ENCODE measurements at regions not wholly inside any gene's neighbourhood (a gene's known extent, or its start where the extent isn't known, plus 50 kb on each side); places are given as distances from the start of the nearest gene placed in this dataset.

DNA sequence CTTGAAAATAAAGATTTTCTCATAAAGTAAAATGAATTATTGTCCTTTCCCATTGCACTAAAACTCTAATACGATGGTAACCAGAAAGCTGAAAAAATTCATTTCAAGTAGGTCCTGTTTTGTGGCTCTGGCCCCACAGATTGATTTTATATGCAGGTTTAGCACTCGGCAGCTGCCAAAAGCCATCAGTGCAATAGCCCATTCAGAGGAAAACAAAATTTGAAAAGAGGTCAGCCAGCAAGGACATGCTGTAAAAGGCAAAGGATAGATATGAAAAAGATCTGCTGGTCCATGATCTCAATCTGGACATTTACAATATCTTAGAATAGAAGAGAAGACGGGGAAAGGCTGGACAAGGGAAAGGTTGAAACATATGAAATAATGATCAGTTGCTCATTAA is 414.8 kb upstream of the NOVA1 start:
- Histone ChIP-seq H3K4me3 (ENCODE audit: low read depth in 1 of 2, low read length in 2 of 2) (no peak overlapping the region), H3K27me3 (ENCODE audit: insufficient read depth, low read length, poor library complexity) (no peaks in the 10 kb centered on the region), H3K9ac (ENCODE audit: low read depth, low read length) (no peak overlapping the region), H2AFZ (ENCODE audit: low read depth, low read length) (no peak overlapping the region), H3K9me3 (ENCODE audit: insufficient read depth, low read length, severe bottlenecking) (no peaks in the 10 kb centered on the region), H3K4me2 (ENCODE audit: insufficient read depth, low read length) (no peak overlapping the region), H4K20me1 (ENCODE audit: insufficient read depth, low read length) (no peaks in the 10 kb centered on the region), H3K36me3 (ENCODE audit: insufficient read depth, low read length) (no peaks in the 10 kb centered on the region), H3K4me1 (ENCODE audit: insufficient read depth, low read length) (no peaks in the 10 kb centered on the region), H3K27ac (ENCODE audit: low read length) (no peak overlapping the region), H3K79me2 (ENCODE audit: insufficient read depth, low read length) (no peaks in the 10 kb centered on the region)
- no peak for DNase-seq
- no peak for ATAC-seq (ENCODE audit: insufficient read depth, low read depth)
- TF ChIP-seq CTCF (IDR thresholded peaks at IDR 0.05; ENCODE audit: borderline replicate concordance, extremely low read depth, low read length, poor library complexity, severe bottlenecking) (no peak), EZH2 (IDR thresholded peaks at IDR 0.05; ENCODE audit: borderline replicate concordance, low read depth, low read length, severe bottlenecking) (no peak)

GRCh38 chr14:27013678-27014077 is 415.8 kb upstream of the NOVA1 start:
- TF ChIP-seq CTCF (IDR thresholded peaks at IDR 0.05; ENCODE audit: borderline replicate concordance, extremely low read depth, low read length, poor library complexity, severe bottlenecking) = no peak
- no peak for TF ChIP-seq EZH2 (IDR thresholded peaks at IDR 0.05; ENCODE audit: borderline replicate concordance, low read depth, low read length, severe bottlenecking)
- Histone ChIP-seq H4K20me1 (ENCODE audit: insufficient read depth, low read length) (no peaks in the 10 kb centered on the region), H3K4me1 (ENCODE audit: insufficient read depth, low read length) (no peaks in the 10 kb centered on the region), H3K27ac (ENCODE audit: low read length) (no peak overlapping the region), H3K9ac (ENCODE audit: low read depth, low read length) (no peak overlapping the region), H3K9me3 (ENCODE audit: insufficient read depth, low read length, severe bottlenecking) (no peaks in the 10 kb centered on the region), H2AFZ (ENCODE audit: low read depth, low read length) (no peak overlapping the region), H3K4me3 (ENCODE audit: low read depth in 1 of 2, low read length in 2 of 2) (no peak overlapping the region), H3K79me2 (ENCODE audit: insufficient read depth, low read length) (no peaks in the 10 kb centered on the region), H3K4me2 (ENCODE audit: insufficient read depth, low read length) (no peak overlapping the region), H3K36me3 (ENCODE audit: insufficient read depth, low read length) (no peaks in the 10 kb centered on the region), H3K27me3 (ENCODE audit: insufficient read depth, low read length, poor library complexity) (no peaks in the 10 kb centered on the region)
- ATAC-seq (ENCODE audit: insufficient read depth, low read depth) (no peak), DNase-seq (no peak)

- Histone ChIP-seq H3K9ac (ENCODE audit: low read depth, low read length) (no peak overlapping the region), H3K36me3 (ENCODE audit: insufficient read depth, low read length) (no peaks in the 10 kb centered on the region), H4K20me1 (ENCODE audit: insufficient read depth, low read length) (no peaks in the 10 kb centered on the region), H3K27ac (ENCODE audit: low read length) (no peak overlapping the region), H3K4me2 (ENCODE audit: insufficient read depth, low read length) (no peak overlapping the region), H3K79me2 (ENCODE audit: insufficient read depth, low read length) (no peaks in the 10 kb centered on the region), H2AFZ (ENCODE audit: low read depth, low read length) (no peak overlapping the region), H3K27me3 (ENCODE audit: insufficient read depth, low read length, poor library complexity) (no peaks in the 10 kb centered on the region), H3K9me3 (ENCODE audit: insufficient read depth, low read length, severe bottlenecking) (no peaks in the 10 kb centered on the region), H3K4me3 (ENCODE audit: low read depth in 1 of 2, low read length in 2 of 2) (no peak overlapping the region), H3K4me1 (ENCODE audit: insufficient read depth, low read length) (no peaks in the 10 kb centered on the region)
- TF ChIP-seq CTCF (IDR thresholded peaks at IDR 0.05; ENCODE audit: borderline replicate concordance, extremely low read depth, low read length, poor library complexity, severe bottlenecking) (no peak), EZH2 (IDR thresholded peaks at IDR 0.05; ENCODE audit: borderline replicate concordance, low read depth, low read length, severe bottlenecking) (no peak)
- ATAC-seq (ENCODE audit: insufficient read depth, low read depth) (no peak), DNase-seq (no peak)
These were observed 417.2 kb upstream of the NOVA1 start for GRCh38 chr14:27015065-27015464.

DNA sequence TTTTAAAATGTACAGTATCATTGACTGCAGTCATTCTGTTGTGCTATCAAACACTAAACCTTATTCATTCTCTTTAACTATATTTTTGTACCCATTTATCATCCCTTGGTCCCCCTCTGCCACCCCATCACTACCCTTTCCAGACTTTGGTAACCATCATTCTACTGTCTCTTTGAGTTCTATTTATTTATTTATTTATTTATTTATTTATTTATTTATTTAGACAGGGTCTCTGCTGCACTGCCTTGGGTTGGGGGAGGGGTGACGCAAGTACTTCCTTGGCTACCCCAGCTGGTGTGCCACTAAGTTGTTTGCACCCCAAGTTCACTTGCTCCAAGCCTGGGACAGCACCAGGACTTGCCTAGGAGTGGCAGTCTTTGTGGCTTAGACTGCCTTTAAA is 427.8 kb upstream of the NOVA1 start:
- Histone ChIP-seq H3K9ac (ENCODE audit: low read depth, low read length) (no peak overlapping the region), H3K4me2 (ENCODE audit: insufficient read depth, low read length) (no peak overlapping the region), H3K9me3 (ENCODE audit: insufficient read depth, low read length, severe bottlenecking) (no peaks in the 10 kb centered on the region), H3K79me2 (ENCODE audit: insufficient read depth, low read length) (no peaks in the 10 kb centered on the region), H2AFZ (ENCODE audit: low read depth, low read length) (no peak overlapping the region), H4K20me1 (ENCODE audit: insufficient read depth, low read length) (no peaks in the 10 kb centered on the region), H3K36me3 (ENCODE audit: insufficient read depth, low read length) (no peaks in the 10 kb centered on the region), H3K27ac (ENCODE audit: low read length) (no peak overlapping the region), H3K4me1 (ENCODE audit: insufficient read depth, low read length) (no peaks in the 10 kb centered on the region), H3K27me3 (ENCODE audit: insufficient read depth, low read length, poor library complexity) (no peaks in the 10 kb centered on the region), H3K4me3 (ENCODE audit: low read depth in 1 of 2, low read length in 2 of 2) (no peak overlapping the region)
- DNase-seq (no peak), ATAC-seq (ENCODE audit: insufficient read depth, low read depth) (no peak)
- TF ChIP-seq EZH2 (IDR thresholded peaks at IDR 0.05; ENCODE audit: borderline replicate concordance, low read depth, low read length, severe bottlenecking) (no peak), CTCF (IDR thresholded peaks at IDR 0.05; ENCODE audit: borderline replicate concordance, extremely low read depth, low read length, poor library complexity, severe bottlenecking) (no peak)
